Gastrocnemius medialis (tissue), 4 donors: ENCODE measurements at regions not wholly inside any gene's neighbourhood (a gene's known extent, or its start where the extent isn't known, plus 50 kb on each side); places are given as distances from the start of the nearest gene placed in this dataset.

Experiments used
- POLR2A ChIP-seq, 2 donors: fragments of 450-650 bp; IDR thresholded peaks; one replicate each; pipeline ENCODE4 v1.6.1; 2017; ENCODE audit warnings: antibody characterized with exemption in 2 of 2, mild to moderate bottlenecking in 2 of 2, moderate library complexity in 2 of 2
- TF ChIP-seq, protein P1 (sequence below), 5 experiments: fragments of 450-650 bp in 3 of 5; fragments of 200-600 bp in 2 of 5; sonication (generic) in 2 of 5; IDR thresholded peaks in 4 of 5; conservative IDR thresholded peaks in 1 of 5; 1 replicate in 4 of 5; 2 replicates in 1 of 5; pipeline ENCODE4 v1.5.1; 2016 to 2019; ENCODE audit warnings: antibody characterized with exemption in 5 of 5, mild to moderate bottlenecking in 3 of 5, moderate library complexity in 3 of 5

DNA sequence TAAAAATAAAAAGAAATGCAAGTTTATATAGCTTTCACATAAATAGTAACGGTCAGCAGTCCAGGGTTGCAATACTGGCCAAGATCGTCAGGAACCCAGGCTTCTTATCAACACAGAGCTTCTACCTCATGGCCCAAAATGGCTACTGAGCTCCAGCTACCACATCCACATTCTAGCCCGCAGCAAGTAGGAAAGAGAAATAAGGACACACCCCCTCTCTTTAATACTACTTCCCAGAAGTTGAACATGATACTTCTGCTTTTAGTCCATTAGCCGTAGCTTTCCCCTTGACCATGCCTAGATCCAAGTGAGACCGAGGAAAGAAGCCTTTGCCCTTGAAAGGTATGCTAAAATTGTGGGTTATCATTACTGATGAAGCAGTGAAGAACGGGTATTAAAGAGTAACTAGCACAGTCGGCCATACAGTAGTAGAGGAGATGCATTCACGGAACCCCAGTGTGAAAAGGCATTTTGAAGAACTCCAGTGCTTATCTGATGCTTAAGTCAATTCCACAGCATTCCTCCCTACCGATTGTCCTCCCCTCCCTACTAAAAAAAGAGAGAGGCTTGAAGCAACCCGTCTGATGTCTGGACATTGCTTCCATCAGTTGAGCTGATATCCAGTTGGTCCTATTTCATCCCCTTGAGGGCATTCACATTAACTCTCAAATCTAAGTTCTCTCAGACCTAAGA lies 226.9 kb upstream of the RREB1 start:
- no peak for TF ChIP-seq POLR2A (IDR thresholded peaks at IDR 0.05)
- TF ChIP-seq, protein P1, sequence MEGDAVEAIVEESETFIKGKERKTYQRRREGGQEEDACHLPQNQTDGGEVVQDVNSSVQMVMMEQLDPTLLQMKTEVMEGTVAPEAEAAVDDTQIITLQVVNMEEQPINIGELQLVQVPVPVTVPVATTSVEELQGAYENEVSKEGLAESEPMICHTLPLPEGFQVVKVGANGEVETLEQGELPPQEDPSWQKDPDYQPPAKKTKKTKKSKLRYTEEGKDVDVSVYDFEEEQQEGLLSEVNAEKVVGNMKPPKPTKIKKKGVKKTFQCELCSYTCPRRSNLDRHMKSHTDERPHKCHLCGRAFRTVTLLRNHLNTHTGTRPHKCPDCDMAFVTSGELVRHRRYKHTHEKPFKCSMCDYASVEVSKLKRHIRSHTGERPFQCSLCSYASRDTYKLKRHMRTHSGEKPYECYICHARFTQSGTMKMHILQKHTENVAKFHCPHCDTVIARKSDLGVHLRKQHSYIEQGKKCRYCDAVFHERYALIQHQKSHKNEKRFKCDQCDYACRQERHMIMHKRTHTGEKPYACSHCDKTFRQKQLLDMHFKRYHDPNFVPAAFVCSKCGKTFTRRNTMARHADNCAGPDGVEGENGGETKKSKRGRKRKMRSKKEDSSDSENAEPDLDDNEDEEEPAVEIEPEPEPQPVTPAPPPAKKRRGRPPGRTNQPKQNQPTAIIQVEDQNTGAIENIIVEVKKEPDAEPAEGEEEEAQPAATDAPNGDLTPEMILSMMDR (IDR thresholded peaks at IDR 0.05 in 4 of 5, conservative IDR thresholded peaks at IDR 0.05 in 1 of 5) = no peak
